Cardiac septum (tissue), 1 donor: ENCODE measurements at regions not wholly inside any gene's neighbourhood (a gene's known extent, or its start where the extent isn't known, plus 50 kb on each side); places are given as distances from the start of the nearest gene placed in this dataset.
"Not testable (repeated sequence)": the region's sequence is repeated elsewhere in the genome, so short reads cannot be mapped to it uniquely, and the experiment has no call there.

Experiments
- DNase-seq: peaks from one replicate; pipeline ENCODE4 v3.0.0-alpha.2; 2020; ENCODE audit warnings: low spot score
- intact Hi-C: fragments of 100-400 bp; cut with DNase I; formaldehyde crosslinking; loops from one replicate; pipeline ENCODE4 v1.14.0; 2022
- donor health status: DM: no; HTN: no; CAD: no.

GRCh38 chr2:67565761-67566160, 168.6 kb downstream of the ETAA1 start:
- intact Hi-C loops, result loop anchor here (5.0 kb wide), 1 partner anchor 1133 kb away; no protein-coding TSS in a partner anchor
- DNase-seq, result no peak

GRCh38 chr2:67566285-67566684, 169.2 kb downstream of the ETAA1 start:
- intact Hi-C loops, result loop anchor here (5.0 kb wide), 1 partner anchor 1134 kb away; no protein-coding TSS in a partner anchor
- no peak for DNase-seq

GRCh38 chr2:67566958-67567635, 170.0 kb downstream of the ETAA1 start:
- DNase-seq, result no peak
- intact Hi-C loops, result loop anchor here (5.0 kb wide), 1 partner anchor 1135 kb away; no protein-coding TSS in a partner anchor

- intact Hi-C loops, result loop anchor here (5.0 kb wide), 1 partner anchor 1136 kb away; no protein-coding TSS in a partner anchor
These were observed 170.8 kb downstream of the ETAA1 start for GRCh38 chr2:67567886-67568285.

GRCh38 chr2:67570611-67571010, 173.5 kb downstream of the ETAA1 start:
- DNase-seq, result no peak
- intact Hi-C loops, result no loop called here

More at GRCh38 chr2:67567886-67568285, 170.8 kb downstream of the ETAA1 start:
- no peak for DNase-seq

GRCh38 chr2:67571785-67572718, 174.9 kb downstream of the ETAA1 start:
- intact Hi-C loops, result no loop called here
- no peak for DNase-seq

- DNase-seq, result no peak
- intact Hi-C loops, result no loop called here
These were observed 175.7 kb downstream of the ETAA1 start for GRCh38 chr2:67572721-67573435.

- intact Hi-C loops, result no loop called here
These were observed 177.1 kb downstream of the ETAA1 start for GRCh38 chr2:67574230-67574629.

GRCh38 chr2:67576226-67576625, 179.1 kb downstream of the ETAA1 start:
- no peak for DNase-seq
- intact Hi-C loops, result no loop called here

More at GRCh38 chr2:67574230-67574629, 177.1 kb downstream of the ETAA1 start:
- DNase-seq, result no peak

- DNase-seq, result no peak
- intact Hi-C loops, result no loop called here
These were observed 179.9 kb downstream of the ETAA1 start for GRCh38 chr2:67576991-67577390.

GRCh38 chr2:67579216-67579615, 182.1 kb downstream of the ETAA1 start:
- intact Hi-C loops, result no loop called here
- DNase-seq, result no peak

- no peak for DNase-seq
- intact Hi-C loops, result no loop called here
These were observed 182.7 kb downstream of the ETAA1 start for GRCh38 chr2:67579806-67580205.

- no peak for DNase-seq
- intact Hi-C loops, result no loop called here
These were observed 184.6 kb downstream of the ETAA1 start for GRCh38 chr2:67581751-67582150.

- intact Hi-C loops, result no loop called here
- no peak for DNase-seq
These were observed 186.1 kb downstream of the ETAA1 start for GRCh38 chr2:67583185-67583584.

- DNase-seq, result no peak
- intact Hi-C loops, result no loop called here
These were observed 188.3 kb downstream of the ETAA1 start for GRCh38 chr2:67585400-67585799.

- not testable (repeated sequence) for DNase-seq
These were observed 192.0 kb downstream of the ETAA1 start for GRCh38 chr2:67589121-67589520.

GRCh38 chr2:67594522-67594921, 197.4 kb downstream of the ETAA1 start:
- intact Hi-C loops, result not testable (repeated sequence)

More at GRCh38 chr2:67589121-67589520, 192.0 kb downstream of the ETAA1 start:
- intact Hi-C loops, result not testable (repeated sequence)

GRCh38 chr2:67596871-67597270, 199.7 kb downstream of the ETAA1 start:
- DNase-seq, result no peak

More at GRCh38 chr2:67594522-67594921, 197.4 kb downstream of the ETAA1 start:
- DNase-seq, result not testable (repeated sequence)

GRCh38 chr2:67599561-67599960, 202.4 kb downstream of the ETAA1 start:
- intact Hi-C loops, result no loop called here

More at GRCh38 chr2:67596871-67597270, 199.7 kb downstream of the ETAA1 start:
- intact Hi-C loops, result no loop called here

More at GRCh38 chr2:67599561-67599960, 202.4 kb downstream of the ETAA1 start:
- DNase-seq, result no peak
